CD4-positive, alpha-beta T cell (primary cell): ENCODE measurements at regions not wholly inside any gene's neighbourhood (a gene's known extent, or its start where the extent isn't known, plus 50 kb on each side); places are given as distances from the start of the nearest gene placed in this dataset.

Source experiments
- ATAC-seq: fragments of 200-7000 bp; cut with Tn5 transposase; one replicate; pipeline ENCODE4 v1.10.0; 2022; ENCODE audit warnings: mild to moderate bottlenecking; ENCODE audit not compliant: poor library complexity
- CTCF ChIA-PET: fragments of 350-600 bp; sonication (Branson Sonifier 250); formaldehyde crosslinking; loops from one replicate; lab custom pipeline; 2021; ENCODE audit warnings: antibody characterized with exemption, inconsistent platforms; lab: Charles Lee
- POLR2A ChIA-PET: fragments of 350-600 bp; sonication (Branson Sonifier 250); formaldehyde crosslinking; loops from one replicate; lab custom pipeline; 2021; ENCODE audit warnings: antibody characterized with exemption, inconsistent platforms; lab: Charles Lee
- DNase-seq, 14 experiments: peaks; one replicate each; pipeline ENCODE4 v3.0.0-alpha.2; 2013 to 2020; ENCODE audit warnings: mixed read lengths in 2 of 14
- H3K27ac ChIP-seq, 2 donors: one replicate each; pipeline versions ENCODE4 v1.5.1 to v1.7.0; 2013; ENCODE audit warnings: low read length in 2 of 2, low read depth in 1 of 2, mild to moderate bottlenecking in 1 of 2
- H3K27me3 ChIP-seq, 2 experiments: 1 replicate in 1 of 2; 2 replicates in 1 of 2; pipeline versions ENCODE4 v1.6.1 to v1.7.0; 2013; ENCODE audit warnings: low read length in 2 of 2, control low read depth in 1 of 2, mild to moderate bottlenecking in 1 of 2, moderate library complexity in 1 of 2; ENCODE audit not compliant: insufficient read depth in 2 of 2, control insufficient read depth in 1 of 2
- H3K36me3 ChIP-seq: one replicate; pipeline ENCODE4 v1.6.1; 2013; ENCODE audit warnings: low read length, control low read depth; ENCODE audit not compliant: insufficient read depth
- H3K4me1 ChIP-seq: one replicate; pipeline ENCODE4 v1.6.1; 2013; ENCODE audit warnings: low read length, control low read depth; ENCODE audit not compliant: insufficient read depth
- H3K4me3 ChIP-seq: one replicate; pipeline ENCODE4 v1.5.1; 2013; ENCODE audit warnings: mild to moderate bottlenecking, low read length, moderate library complexity
- H3K9me3 ChIP-seq, 2 experiments: 1 replicate in 1 of 2; 2 replicates in 1 of 2; pipeline versions ENCODE4 v1.6.1 to v1.7.0; 2013; ENCODE audit warnings: low read length in 2 of 2, mild to moderate bottlenecking in 2 of 2, control low read depth in 1 of 2, moderate library complexity in 1 of 2; ENCODE audit not compliant: control insufficient read depth in 1 of 2, insufficient read depth in 1 of 2
- H3K27ac Mint-ChIP-seq: one replicate; pipeline ENCODE4 v1.8.0; 2020; ENCODE audit warnings: mixed read lengths
- H3K27me3 Mint-ChIP-seq: one replicate; pipeline ENCODE4 v1.8.0; 2021; ENCODE audit warnings: mixed read lengths
- H3K36me3 Mint-ChIP-seq: one replicate; pipeline ENCODE4 v1.8.0; 2021; ENCODE audit warnings: low read depth, mixed read lengths
- H3K4me1 Mint-ChIP-seq: one replicate; pipeline ENCODE4 v1.8.0; 2021; ENCODE audit warnings: low read depth, mixed read lengths
- H3K4me3 Mint-ChIP-seq: one replicate; pipeline ENCODE4 v1.8.0; 2020; ENCODE audit warnings: mild to moderate bottlenecking, mixed read lengths
- H3K9me3 Mint-ChIP-seq: one replicate; pipeline ENCODE4 v1.8.0; 2020; ENCODE audit warnings: mixed read lengths
- CTCF ChIP-seq: fragments of 200-600 bp; IDR thresholded peaks from one replicate; pipeline ENCODE4 v1.8.0; 2022; ENCODE audit warnings: antibody characterized with exemption, mild to moderate bottlenecking
- intact Hi-C, 2 experiments: fragments of 100-400 bp; cut with DNase I in 1 of 2; cut with micrococcal nuclease in 1 of 2; formaldehyde crosslinking; loops; one replicate each; pipeline versions ENCODE4 v1.15.1 to v1.9.0; 2023 to 2025; cut with DNase I, micrococcal nuclease

DNA sequence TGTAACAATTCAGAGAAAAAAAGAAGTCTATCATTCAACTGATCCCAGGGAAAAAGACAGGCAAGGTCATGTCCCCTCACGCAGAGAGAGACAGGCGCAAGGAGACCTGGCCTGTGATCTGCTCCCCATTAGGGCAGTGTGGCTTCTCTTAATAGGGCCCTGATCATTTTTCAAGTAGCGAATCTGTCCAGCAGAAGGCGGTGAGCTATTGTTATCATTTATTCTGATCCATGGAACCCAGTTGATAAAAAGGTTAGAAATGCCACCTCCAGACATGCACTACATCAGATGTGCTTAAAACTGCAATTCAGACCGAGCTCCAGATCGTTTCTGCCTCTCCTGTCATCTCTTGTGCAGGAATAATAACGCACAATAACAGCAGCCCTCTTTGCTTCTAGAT is 1025.6 kb upstream of the PIK3C3 start:
- Mint-ChIP-seq H3K9me3 (peaks cover 12% of the 10 kb centered on the region), H3K27me3 (no peaks in the 10 kb centered on the region), H3K36me3 (no peaks in the 10 kb centered on the region), H3K4me1 (no peaks in the 10 kb centered on the region), H3K4me3 (no peak overlapping the region), H3K27ac (no peak overlapping the region)
- ATAC-seq (no peak), DNase-seq (no peak)
- Histone ChIP-seq H3K4me1 (no peaks in the 10 kb centered on the region), H3K9me3 (peaks cover 0 to 4% of the 10 kb centered on the region in 2 experiments), H3K27me3 (no peaks in the 10 kb centered on the region), H3K27ac (no peak overlapping the region), H3K4me3 (no peak overlapping the region), H3K36me3 (no peaks in the 10 kb centered on the region)
- CTCF ChIA-PET, result no interaction called here
- intact Hi-C loops, result no loop called here
- POLR2A ChIA-PET, result no interaction called here
- no peak for TF ChIP-seq CTCF

DNA sequence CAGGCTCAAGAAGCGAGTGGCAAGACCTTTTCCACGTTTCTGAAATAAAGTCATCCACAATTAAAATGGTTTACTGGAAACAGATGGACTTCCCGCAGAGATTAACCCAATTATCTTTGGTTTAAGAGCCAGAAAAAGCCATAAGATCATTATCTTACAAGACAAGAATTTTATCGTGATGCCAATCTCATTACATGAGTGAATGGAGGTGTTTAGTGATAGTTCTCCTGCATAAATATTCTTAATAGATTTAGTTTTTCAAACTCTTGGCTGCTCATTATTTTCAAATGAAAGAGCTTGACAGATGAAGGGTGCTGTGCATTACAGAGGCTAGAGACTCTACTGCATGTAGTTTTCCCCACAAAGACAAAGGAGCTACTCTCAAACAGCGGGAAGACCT is 1028.4 kb upstream of the PIK3C3 start:
- POLR2A ChIA-PET, result no interaction called here

GRCh38 chr18:40925071-40925541 is 1029.9 kb upstream of the PIK3C3 start:
- ChIA-PET POLR2A (no interaction called here), CTCF (no interaction called here)
- no peak for ATAC-seq
- no peak overlapping the region for H3K4me3 Mint-ChIP-seq
- peaks cover 14% of the 10 kb centered on the region for H3K9me3 Mint-ChIP-seq
- Histone ChIP-seq H3K27ac (no peak overlapping the region), H3K27me3 (no peaks in the 10 kb centered on the region), H3K9me3 (no peaks in the 10 kb centered on the region), H3K4me1 (no peaks in the 10 kb centered on the region), H3K4me3 (no peak overlapping the region), H3K36me3 (no peaks in the 10 kb centered on the region)
- H3K27me3 Mint-ChIP-seq, result no peaks in the 10 kb centered on the region
- H3K27ac Mint-ChIP-seq, result no peak overlapping the region
- intact Hi-C loops, result no loop called here
- no peaks in the 10 kb centered on the region for H3K4me1 Mint-ChIP-seq
- no peak for TF ChIP-seq CTCF
- H3K36me3 Mint-ChIP-seq, result no peaks in the 10 kb centered on the region
- no peak for DNase-seq

More for the DNA sequence above, 1028.4 kb upstream of the PIK3C3 start:
- Histone ChIP-seq H3K36me3 (no peaks in the 10 kb centered on the region), H3K27ac (no peak overlapping the region), H3K4me1 (no peaks in the 10 kb centered on the region), H3K4me3 (no peak overlapping the region), H3K27me3 (no peaks in the 10 kb centered on the region), H3K9me3 (no peaks in the 10 kb centered on the region)
- Mint-ChIP-seq H3K4me3 (no peak overlapping the region), H3K27ac (no peak overlapping the region), H3K27me3 (no peaks in the 10 kb centered on the region), H3K4me1 (no peaks in the 10 kb centered on the region), H3K9me3 (peaks cover 10% of the 10 kb centered on the region), H3K36me3 (no peaks in the 10 kb centered on the region)
- intact Hi-C loops, result no loop called here
- ATAC-seq (no peak), DNase-seq (no peak)
- TF ChIP-seq CTCF, result no peak
- CTCF ChIA-PET, result interaction anchor here (0.7 kb wide), 2 partner anchors 17 to 190 kb away, joined by 3 read pairs; no protein-coding TSS in a partner anchor
